ENCODE measurements at regions not wholly inside any gene's neighbourhood (a gene's known extent, or its start where the extent isn't known, plus 50 kb on each side); places are given as distances from the start of the nearest gene placed in this dataset.

DNA sequence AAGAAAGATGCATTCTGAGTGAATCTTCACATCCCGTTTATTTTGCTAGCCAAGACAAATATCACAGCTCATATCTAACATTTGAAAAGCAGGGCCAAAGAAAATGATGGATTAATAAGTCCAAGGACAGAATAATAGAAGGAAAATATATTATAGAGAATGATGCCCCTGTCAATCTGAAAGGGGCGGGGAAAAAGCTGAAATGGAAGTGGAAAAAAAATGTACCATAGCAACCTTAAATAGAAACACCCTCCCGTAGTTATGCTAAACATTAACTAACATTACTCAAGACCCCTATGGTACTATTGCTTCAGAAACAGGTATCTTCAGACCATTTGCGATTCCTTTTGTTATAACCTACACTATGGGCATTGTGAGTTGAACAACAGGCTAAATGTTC lies 67.7 kb upstream of the SMARCA2 start:
- no peaks in the 10 kb centered on the region for H3K9me3 ChIP-seq (ENCODE audit: control insufficient read depth, insufficient read depth, low read depth, low read length)
- H2AFZ ChIP-seq (ENCODE audit: low read length) = no peak overlapping the region
- no peak overlapping the region for H3K4me2 ChIP-seq (ENCODE audit: extremely low read depth, insufficient read depth, low read length)
- no peaks in the 10 kb centered on the region for H3K79me2 ChIP-seq (ENCODE audit: control insufficient read depth, insufficient read depth, low read length)
- no peak overlapping the region for H3K9ac ChIP-seq (ENCODE audit: insufficient read depth, low read length)
- H4K20me1 ChIP-seq (ENCODE audit: control insufficient read depth, extremely low read depth, insufficient read depth, low read length) = no peaks in the 10 kb centered on the region
- no peak overlapping the region for H3K27ac ChIP-seq (ENCODE audit: insufficient read depth, low read length)
- H3K4me1 ChIP-seq (ENCODE audit: control insufficient read depth, extremely low read depth, insufficient read depth, low read length) = no peaks in the 10 kb centered on the region
- H3K4me3 ChIP-seq (replicated peaks in 1 of 4; ENCODE audit: control extremely low read depth in 1 of 4, insufficient read depth in 1 of 4, low read depth in 3 of 4, low read length in 4 of 4) = no peak overlapping the region
- no peaks in the 10 kb centered on the region for H3K36me3 ChIP-seq (ENCODE audit: control insufficient read depth, insufficient read depth, low read length)
- TF ChIP-seq, protein P1, sequence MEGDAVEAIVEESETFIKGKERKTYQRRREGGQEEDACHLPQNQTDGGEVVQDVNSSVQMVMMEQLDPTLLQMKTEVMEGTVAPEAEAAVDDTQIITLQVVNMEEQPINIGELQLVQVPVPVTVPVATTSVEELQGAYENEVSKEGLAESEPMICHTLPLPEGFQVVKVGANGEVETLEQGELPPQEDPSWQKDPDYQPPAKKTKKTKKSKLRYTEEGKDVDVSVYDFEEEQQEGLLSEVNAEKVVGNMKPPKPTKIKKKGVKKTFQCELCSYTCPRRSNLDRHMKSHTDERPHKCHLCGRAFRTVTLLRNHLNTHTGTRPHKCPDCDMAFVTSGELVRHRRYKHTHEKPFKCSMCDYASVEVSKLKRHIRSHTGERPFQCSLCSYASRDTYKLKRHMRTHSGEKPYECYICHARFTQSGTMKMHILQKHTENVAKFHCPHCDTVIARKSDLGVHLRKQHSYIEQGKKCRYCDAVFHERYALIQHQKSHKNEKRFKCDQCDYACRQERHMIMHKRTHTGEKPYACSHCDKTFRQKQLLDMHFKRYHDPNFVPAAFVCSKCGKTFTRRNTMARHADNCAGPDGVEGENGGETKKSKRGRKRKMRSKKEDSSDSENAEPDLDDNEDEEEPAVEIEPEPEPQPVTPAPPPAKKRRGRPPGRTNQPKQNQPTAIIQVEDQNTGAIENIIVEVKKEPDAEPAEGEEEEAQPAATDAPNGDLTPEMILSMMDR (conservative IDR thresholded peaks at IDR 0.05 in 1 of 2, IDR thresholded peaks at IDR 0.05 in 1 of 2; ENCODE audit: low read depth in 1 of 2, low read length in 2 of 2) = no peak
- no peak for TF ChIP-seq EZH2 (IDR thresholded peaks at IDR 0.05; ENCODE audit: low read length, missing control alignments)
- no peaks in the 10 kb centered on the region for H3K27me3 ChIP-seq (ENCODE audit: control insufficient read depth, insufficient read depth, low read length)
- DNase-seq (ENCODE audit: low read depth in 2 of 2) = no peak

GRCh38 chr9:1948541-1948940 lies 66.6 kb upstream of the SMARCA2 start:
- Histone ChIP-seq H3K9me3 (ENCODE audit: control insufficient read depth, insufficient read depth, low read depth, low read length) (no peaks in the 10 kb centered on the region), H3K79me2 (ENCODE audit: control insufficient read depth, insufficient read depth, low read length) (no peaks in the 10 kb centered on the region), H3K36me3 (ENCODE audit: control insufficient read depth, insufficient read depth, low read length) (no peaks in the 10 kb centered on the region), H3K4me1 (ENCODE audit: control insufficient read depth, extremely low read depth, insufficient read depth, low read length) (no peaks in the 10 kb centered on the region), H3K4me3 (replicated peaks in 1 of 4; ENCODE audit: control extremely low read depth in 1 of 4, insufficient read depth in 1 of 4, low read depth in 3 of 4, low read length in 4 of 4) (no peak overlapping the region), H3K4me2 (ENCODE audit: extremely low read depth, insufficient read depth, low read length) (no peak overlapping the region), H3K27me3 (ENCODE audit: control insufficient read depth, insufficient read depth, low read length) (no peaks in the 10 kb centered on the region), H4K20me1 (ENCODE audit: control insufficient read depth, extremely low read depth, insufficient read depth, low read length) (no peaks in the 10 kb centered on the region), H2AFZ (ENCODE audit: low read length) (no peak overlapping the region), H3K9ac (ENCODE audit: insufficient read depth, low read length) (no peak overlapping the region), H3K27ac (ENCODE audit: insufficient read depth, low read length) (no peak overlapping the region)
- DNase-seq (ENCODE audit: low read depth in 2 of 2) = no peak
- TF ChIP-seq, protein P1 (conservative IDR thresholded peaks at IDR 0.05 in 1 of 2, IDR thresholded peaks at IDR 0.05 in 1 of 2; ENCODE audit: low read depth in 1 of 2, low read length in 2 of 2) = no peak
- no peak for TF ChIP-seq EZH2 (IDR thresholded peaks at IDR 0.05; ENCODE audit: low read length, missing control alignments)

DNA sequence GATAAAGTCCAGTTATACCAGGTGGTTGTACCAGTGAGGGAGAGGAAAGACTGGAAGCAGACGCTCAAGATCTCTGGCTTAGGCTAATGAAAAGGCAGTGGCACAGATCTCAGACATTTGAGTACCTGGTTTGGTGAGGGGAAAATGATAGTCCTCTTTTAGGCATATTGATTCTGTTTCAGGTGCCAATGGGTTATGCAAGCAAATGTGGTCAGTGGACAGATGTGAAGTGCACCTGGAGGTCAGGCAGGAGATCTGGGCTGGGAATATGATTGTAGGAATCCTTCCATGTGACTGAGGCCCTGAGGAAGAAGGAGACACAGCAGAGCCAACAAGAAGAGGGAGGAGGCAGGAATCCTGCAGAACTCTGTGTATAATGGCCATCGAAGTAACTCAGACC lies 63.7 kb upstream of the SMARCA2 start:
- no peaks in the 10 kb centered on the region for H4K20me1 ChIP-seq (ENCODE audit: control insufficient read depth, extremely low read depth, insufficient read depth, low read length)
- H3K4me1 ChIP-seq (ENCODE audit: control insufficient read depth, extremely low read depth, insufficient read depth, low read length) = no peaks in the 10 kb centered on the region
- no peaks in the 10 kb centered on the region for H3K79me2 ChIP-seq (ENCODE audit: control insufficient read depth, insufficient read depth, low read length)
- no peak for DNase-seq (ENCODE audit: low read depth in 2 of 2)
- no peak overlapping the region for H2AFZ ChIP-seq (ENCODE audit: low read length)
- no peak overlapping the region for H3K27ac ChIP-seq (ENCODE audit: insufficient read depth, low read length)
- H3K4me2 ChIP-seq (ENCODE audit: extremely low read depth, insufficient read depth, low read length) = no peak overlapping the region
- H3K9me3 ChIP-seq (ENCODE audit: control insufficient read depth, insufficient read depth, low read depth, low read length) = no peaks in the 10 kb centered on the region
- no peaks in the 10 kb centered on the region for H3K36me3 ChIP-seq (ENCODE audit: control insufficient read depth, insufficient read depth, low read length)
- no peak for TF ChIP-seq EZH2 (IDR thresholded peaks at IDR 0.05; ENCODE audit: low read length, missing control alignments)
- TF ChIP-seq, protein P1 (conservative IDR thresholded peaks at IDR 0.05 in 1 of 2, IDR thresholded peaks at IDR 0.05 in 1 of 2; ENCODE audit: low read depth in 1 of 2, low read length in 2 of 2) = no peak
- H3K27me3 ChIP-seq (ENCODE audit: control insufficient read depth, insufficient read depth, low read length) = no peaks in the 10 kb centered on the region
- no peak overlapping the region for H3K4me3 ChIP-seq (replicated peaks in 1 of 4; ENCODE audit: control extremely low read depth in 1 of 4, insufficient read depth in 1 of 4, low read depth in 3 of 4, low read length in 4 of 4)
- H3K9ac ChIP-seq (ENCODE audit: insufficient read depth, low read length) = no peak overlapping the region

Measured in fibroblast of lung (primary cell).